SW480 (cell line): ENCODE measurements at regions not wholly inside any gene's neighbourhood (a gene's known extent, or its start where the extent isn't known, plus 50 kb on each side); places are given as distances from the start of the nearest gene placed in this dataset.
"Not testable (repeated sequence)": the region's sequence is repeated elsewhere in the genome, so short reads cannot be mapped to it uniquely, and the experiment has no call there.

Experiments
- DNase-seq: peaks from one replicate; pipeline ENCODE4 v3.0.0-alpha.2; 2016; ENCODE audit warnings: low spot score

- no peak for DNase-seq
Measured at GRCh38 chr4:84126061-84126787, 372.9 kb downstream of the NKX6-1 start.

- no peak for DNase-seq
Measured at GRCh38 chr4:84110040-84110439, 389.1 kb downstream of the NKX6-1 start.

DNA sequence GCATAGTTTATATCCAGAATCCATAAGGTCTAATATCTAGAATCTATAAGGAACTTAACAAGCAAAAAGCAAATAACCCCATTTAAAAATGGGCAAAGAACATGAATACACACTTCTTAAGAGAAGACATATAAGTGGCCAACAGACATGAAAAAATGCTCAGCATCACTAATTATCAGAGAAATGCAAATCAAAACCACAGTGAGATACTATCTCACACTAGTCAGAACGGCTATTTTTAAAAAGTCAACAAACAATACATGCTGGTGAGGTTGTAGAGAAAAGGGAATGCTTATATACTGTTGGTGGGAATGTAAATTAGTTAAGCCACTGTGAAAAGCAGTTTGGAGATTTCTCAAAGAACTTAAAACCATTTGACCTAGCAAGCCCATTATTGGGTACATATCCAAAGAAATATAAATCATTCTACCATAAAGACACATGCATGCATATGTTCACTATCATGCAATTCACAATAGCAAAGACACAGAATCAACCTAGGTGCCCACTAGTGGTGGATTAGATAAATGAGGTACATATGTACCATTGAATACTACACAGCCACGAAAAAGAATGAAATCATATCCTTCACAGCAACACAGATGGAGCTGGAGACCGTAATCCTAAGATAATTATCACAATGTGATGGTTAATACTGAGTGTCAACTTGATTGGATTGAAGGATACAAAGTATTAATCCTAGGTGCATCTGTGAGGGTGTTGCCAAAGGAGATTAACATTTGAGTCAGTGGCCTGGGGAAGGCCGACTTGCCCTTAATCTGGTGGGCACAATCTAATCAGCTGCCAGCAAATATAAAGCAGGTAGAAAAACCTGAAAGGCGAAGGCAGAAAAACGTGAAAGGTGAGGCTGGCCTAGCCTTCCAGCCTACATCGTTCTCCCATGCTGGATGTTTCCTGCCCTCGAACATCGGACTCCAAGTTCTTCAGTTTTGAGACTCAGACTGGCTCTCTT, 397.2 kb downstream of the NKX6-1 start:
- DNase-seq = not testable (repeated sequence)

DNA sequence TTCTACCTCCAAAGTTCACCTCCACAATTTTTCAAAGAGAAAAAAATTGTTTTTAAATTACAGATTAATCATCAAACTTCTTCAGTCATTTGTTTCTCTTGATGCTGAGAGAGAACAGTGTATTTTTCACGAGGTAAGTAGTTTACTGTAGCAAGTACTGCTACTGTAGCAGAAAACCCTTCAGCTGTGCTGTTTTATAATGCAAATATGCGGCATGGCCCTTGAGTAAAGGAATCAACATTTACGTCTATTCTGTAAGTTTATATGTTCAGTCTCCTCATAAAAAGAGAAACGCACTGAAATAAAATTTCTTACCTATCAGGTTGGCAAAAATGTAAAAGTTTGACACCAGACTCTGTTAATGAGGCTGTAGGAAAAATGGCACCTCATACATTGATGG, 399.0 kb downstream of the NKX6-1 start:
- DNase-seq = no peak

- no peak for DNase-seq
Measured at GRCh38 chr4:84099599-84099998, 399.5 kb downstream of the NKX6-1 start.

DNA sequence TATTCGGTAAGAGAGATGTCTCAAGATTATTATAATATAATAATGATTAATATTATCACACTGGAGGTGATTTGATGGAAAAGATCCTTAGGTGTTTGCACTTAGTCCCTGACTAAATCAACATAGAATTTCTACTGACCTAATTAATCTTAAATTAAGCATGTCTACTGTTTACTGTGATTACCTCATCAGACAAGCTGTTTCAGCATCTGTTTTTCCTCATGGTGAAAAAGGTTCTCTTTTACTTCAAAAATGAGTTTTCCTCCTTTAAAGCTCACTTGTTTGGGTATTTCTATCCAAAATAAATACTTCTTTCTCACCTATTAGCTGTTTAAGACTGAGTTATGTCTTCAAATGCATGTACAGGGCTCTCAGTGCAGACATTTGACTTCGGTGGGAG, 407.8 kb downstream of the NKX6-1 start:
- DNase-seq = no peak

DNA sequence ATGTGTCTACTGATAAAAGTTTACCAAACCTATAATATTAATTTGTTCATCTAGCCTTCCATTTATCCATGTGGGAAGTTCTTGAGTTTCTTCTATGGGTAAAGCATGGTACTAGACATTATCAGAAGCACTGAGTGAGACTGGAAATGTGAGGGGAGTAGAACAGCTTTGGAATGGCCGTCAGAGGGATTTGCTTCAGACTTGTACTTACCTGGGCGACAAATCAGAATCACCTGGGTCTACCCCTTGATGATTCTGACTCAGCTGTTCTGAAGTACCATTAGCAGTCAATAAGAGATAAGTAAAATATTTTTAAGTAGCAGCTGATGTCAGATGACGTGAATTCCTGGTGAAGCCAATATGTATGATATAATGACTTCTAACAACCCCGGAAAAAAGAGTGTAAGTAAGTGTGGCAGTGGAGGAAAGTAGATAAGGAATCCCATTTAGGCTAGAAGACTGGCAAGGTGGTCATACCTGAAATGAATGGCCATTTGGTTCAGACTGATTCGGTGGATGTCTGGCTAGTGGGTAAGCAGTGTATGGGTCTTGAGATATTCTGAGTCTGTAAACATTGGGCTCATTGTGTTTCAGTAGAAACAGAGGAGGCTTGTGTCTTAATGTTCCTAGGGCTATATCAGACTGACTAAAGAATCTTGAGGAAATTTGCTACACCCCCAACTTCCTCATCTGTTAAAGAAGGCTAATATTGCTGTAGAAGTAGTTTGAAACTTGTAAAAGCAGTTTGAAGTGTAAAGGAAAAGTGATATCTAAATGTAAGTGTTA, 409.2 kb downstream of the NKX6-1 start:
- no peak for DNase-seq

DNA sequence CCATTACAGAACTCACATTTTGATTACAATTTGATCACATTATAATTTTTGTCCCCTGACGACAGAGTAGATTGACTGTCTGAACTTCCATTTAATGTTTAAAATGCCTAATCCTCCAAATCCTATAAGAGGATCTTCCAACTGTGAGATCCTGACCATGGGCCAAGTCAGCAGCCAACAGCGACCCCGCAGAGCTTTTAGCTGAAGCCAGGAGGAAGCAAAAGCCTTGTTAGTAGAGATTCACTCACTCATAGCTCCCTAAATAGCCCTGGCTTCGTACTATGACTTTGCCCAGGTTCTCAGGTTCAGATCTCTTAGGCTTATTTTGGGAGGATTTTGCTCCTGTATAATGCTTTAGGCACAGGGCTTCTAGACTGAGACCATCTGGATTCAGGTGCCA, 413.1 kb downstream of the NKX6-1 start:
- no peak for DNase-seq

DNA sequence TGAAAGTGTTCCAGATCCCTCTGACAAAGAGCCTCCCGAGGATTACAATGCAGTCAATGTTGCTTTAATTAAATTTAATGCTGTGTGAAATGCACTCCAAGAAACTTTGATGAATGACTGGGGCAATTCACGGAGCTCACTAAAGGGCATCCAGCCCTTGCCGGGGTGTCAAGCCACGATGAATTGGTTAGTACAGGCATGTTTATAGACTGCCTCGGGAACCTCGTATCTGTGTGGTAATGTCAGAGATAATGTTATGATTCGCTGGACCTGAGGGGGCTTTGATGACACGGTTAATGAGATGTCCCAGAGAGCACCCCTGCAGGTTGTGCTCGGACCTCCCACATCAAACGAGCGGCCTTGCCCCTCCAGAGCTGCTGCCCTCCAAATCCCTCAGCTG, 428.8 kb downstream of the NKX6-1 start:
- no peak for DNase-seq

GRCh38 chr4:84063619-84064018, 435.5 kb downstream of the NKX6-1 start:
- no peak for DNase-seq

GRCh38 chr4:84058201-84058600, 440.9 kb downstream of the NKX6-1 start:
- no peak for DNase-seq

GRCh38 chr4:84051639-84052038, 447.5 kb downstream of the NKX6-1 start:
- DNase-seq = no peak

- no peak for DNase-seq
Measured at GRCh38 chr4:84051089-84051488, 448.0 kb downstream of the NKX6-1 start.

- DNase-seq = no peak
Measured at GRCh38 chr4:84050015-84050414, 449.1 kb downstream of the NKX6-1 start.

GRCh38 chr4:84046551-84046950, 452.5 kb downstream of the NKX6-1 start:
- DNase-seq = no peak

- no peak for DNase-seq
Measured at GRCh38 chr4:84041426-84041825, 457.7 kb downstream of the NKX6-1 start.

DNA sequence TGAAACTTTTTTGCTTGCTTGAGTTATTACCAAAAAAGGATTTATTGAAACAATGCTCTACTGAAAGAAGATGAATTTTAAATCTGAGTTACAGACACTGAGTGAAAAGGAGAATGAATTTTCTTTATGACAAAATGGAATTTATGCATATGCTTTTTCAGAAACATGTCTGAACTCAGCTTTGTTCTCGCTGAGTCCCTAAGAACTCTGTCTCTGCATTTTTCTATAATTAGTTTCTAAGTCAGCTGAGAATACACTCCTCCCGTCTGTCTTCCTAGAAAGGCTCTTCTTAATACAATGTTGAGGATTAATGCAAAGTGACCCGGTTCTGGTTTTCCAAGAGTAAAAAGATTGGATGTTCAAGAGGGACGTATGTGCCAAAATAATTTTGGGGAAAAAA, 463.5 kb downstream of the NKX6-1 start:
- DNase-seq = no peak

DNA sequence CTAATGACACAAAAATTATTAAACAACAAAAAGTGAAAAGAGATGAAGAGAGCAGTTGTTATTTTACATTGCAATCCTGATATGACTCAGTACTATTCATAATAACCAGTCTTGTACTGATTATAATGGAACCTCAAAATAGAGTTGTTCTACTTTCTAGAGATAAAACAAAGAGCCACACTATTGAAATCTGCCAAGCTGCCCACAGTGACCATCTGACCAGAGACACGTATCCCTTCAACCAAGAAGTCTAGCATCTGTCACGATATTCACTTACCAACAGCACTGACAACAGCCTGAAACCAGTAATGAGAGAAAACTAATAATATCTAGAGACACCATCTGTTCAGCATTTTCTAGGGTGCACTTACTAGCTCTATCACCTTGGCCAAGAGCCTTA, 466.7 kb downstream of the NKX6-1 start:
- DNase-seq = no peak

- DNase-seq = no peak
Measured at GRCh38 chr4:84031401-84031800, 467.7 kb downstream of the NKX6-1 start.

- no peak for DNase-seq
Measured at GRCh38 chr4:84028340-84028739, 470.8 kb downstream of the NKX6-1 start.

GRCh38 chr4:84024405-84024804, 474.7 kb downstream of the NKX6-1 start:
- no peak for DNase-seq

GRCh38 chr4:84022564-84022963, 476.5 kb downstream of the NKX6-1 start:
- no peak for DNase-seq
